GM12878 (cell line): ENCODE measurements at regions not wholly inside any gene's neighbourhood (a gene's known extent, or its start where the extent isn't known, plus 50 kb on each side); places are given as distances from the start of the nearest gene placed in this dataset.

Experiments
- ATAC-seq: fragments of 200-7000 bp; cut with Tn5 transposase; 3 replicates; pipeline ENCODE4 v1.9.1; 2020; ENCODE audit warnings: mild to moderate bottlenecking, moderate library complexity
- BruUV-seq: library from RNA; stranded (reverse); fragments of 400-500 nt; replicated peaks from 2 replicates; lab custom pipeline; 2021; lab: Mats Ljungman, UMichigan
- CTCF ChIA-PET: fragments of 300-600 bp; sonication (Branson Sonifier 250); formaldehyde crosslinking; extraction: SDS; loops from one replicate; lab custom pipeline; 2021; ENCODE audit warnings: inconsistent platforms; lab: Yijun Ruan, JAX
- POLR2A ChIA-PET: fragments of 350-600 bp; formaldehyde crosslinking; extraction: SDS; loops from one replicate; lab custom pipeline; 2021; ENCODE audit warnings: inconsistent platforms; lab: Charles Lee
- RAD21 ChIA-PET: fragments of 300-600 bp; sonication (Branson Sonifier 250); formaldehyde crosslinking; loops from one replicate; lab custom pipeline; 2023; ENCODE audit warnings: antibody characterized with exemption; ENCODE audit not compliant: unreplicated experiment; lab: Charles Lee
- SMC1A ChIA-PET: fragments of 300-600 bp; sonication (Branson Sonifier 250); formaldehyde crosslinking; loops from one replicate; lab custom pipeline; 2023; ENCODE audit not compliant: unreplicated experiment, uncharacterized antibody; lab: Charles Lee
- DNase-seq: peaks from one replicate; pipeline ENCODE4 v3.0.0-alpha.2; 2011; ENCODE audit warnings: low read depth, low spot score
- FAIRE-seq: peaks from 3 replicates; lab custom pipeline; 2011; peaks lifted over from hg19 to GRCh38; lab: Jason Lieb, UNC
- H2AFZ ChIP-seq: 2 replicates; pipeline ENCODE4 v1.6.0; 2011; ENCODE audit warnings: low read depth, low read length, control low read depth; ENCODE audit not compliant: control insufficient read depth
- H3K27ac ChIP-seq: 2 replicates; pipeline ENCODE4 v1.5.1; 2011; ENCODE audit warnings: control low read depth; ENCODE audit not compliant: control insufficient read depth, insufficient read depth
- H3K27me3 ChIP-seq, 2 experiments: replicated peaks in 1 of 2; 2 replicates each; pipeline versions ENCODE4 v1.6.0 to v1.6.1; 2011; ENCODE audit warnings: low read length in 1 of 2; ENCODE audit not compliant: control insufficient read depth in 2 of 2, insufficient read depth in 2 of 2
- H3K36me3 ChIP-seq, 2 experiments: 2 replicates each; pipeline ENCODE4 v1.5.1; 2011; ENCODE audit warnings: low read length in 1 of 2; ENCODE audit not compliant: control insufficient read depth in 2 of 2, insufficient read depth in 2 of 2
- H3K4me1 ChIP-seq: 2 replicates; pipeline ENCODE4 v1.6.1; 2011; ENCODE audit warnings: mild to moderate bottlenecking, low read length, moderate library complexity, mixed read lengths; ENCODE audit not compliant: control insufficient read depth, insufficient read depth
- H3K4me2 ChIP-seq: 2 replicates; pipeline ENCODE4 v1.6.0; 2011; ENCODE audit warnings: control low read depth; ENCODE audit not compliant: control insufficient read depth, insufficient read depth
- H3K4me3 ChIP-seq: fragments of 200-600 bp; sonication (generic); 2 replicates; pipeline ENCODE4 v1.5.1; 2016
- H3K79me2 ChIP-seq: 2 replicates; pipeline ENCODE4 v1.6.0; 2011; ENCODE audit warnings: low read length; ENCODE audit not compliant: control insufficient read depth, insufficient read depth
- H3K9ac ChIP-seq: 2 replicates; pipeline ENCODE4 v1.8.0; 2011; ENCODE audit warnings: low read length, control low read depth, mixed read lengths; ENCODE audit not compliant: control insufficient read depth, insufficient read depth
- H3K9me3 ChIP-seq: replicated peaks from 3 replicates; pipeline ENCODE4 v1.5.1; 2011; ENCODE audit warnings: mild to moderate bottlenecking, low read length; ENCODE audit not compliant: control insufficient read depth, insufficient read depth
- H4K20me1 ChIP-seq: 2 replicates; pipeline ENCODE4 v1.6.0; 2011; ENCODE audit not compliant: control insufficient read depth, insufficient read depth
- BCLAF1 ChIP-seq: fragments of 450-650 bp; IDR thresholded peaks from 2 replicates; pipeline ENCODE4 v1.6.1; 2017; ENCODE audit warnings: antibody characterized with exemption, mild to moderate bottlenecking, moderate library complexity
- MTA2 ChIP-seq: fragments of 450-650 bp; IDR thresholded peaks from 2 replicates; pipeline ENCODE4 v1.6.1; 2016; ENCODE audit warnings: low read depth, mild to moderate bottlenecking, moderate library complexity
- PAX5 ChIP-seq: IDR thresholded peaks from 2 replicates; pipeline ENCODE4 v1.6.1; 2011; ENCODE audit warnings: low read depth, low read length, borderline replicate concordance
- PML ChIP-seq: IDR thresholded peaks from 2 replicates; pipeline ENCODE4 v1.6.1; 2012; ENCODE audit warnings: low read length, inconsistent platforms
- SIN3A ChIP-seq: IDR thresholded peaks from 2 replicates; pipeline ENCODE4 v1.6.1; 2012; ENCODE audit warnings: low read depth, low read length, improper control_type of control experiment
- TCF3 ChIP-seq: IDR thresholded peaks from 2 replicates; pipeline ENCODE4 v1.6.1; 2012; ENCODE audit warnings: low read depth, mild to moderate bottlenecking, low read length, borderline replicate concordance; ENCODE audit not compliant: insufficient read depth
- ZSCAN29 ChIP-seq: fragments of 450-650 bp; IDR thresholded peaks from 2 replicates; pipeline ENCODE4 v1.6.1; 2017; ENCODE audit warnings: mild to moderate bottlenecking, moderate library complexity
- WGBS: methylation state at CpG from one replicate; pipeline ENCODE4 v1.1.6; 2016; ENCODE audit warnings: low lambda C conversion rate; ENCODE audit not compliant: insufficient replicate concordance, insufficient coverage; ENCODE audit errors: missing lambda C conversion rate; 5-methylcytosine and 5-hydroxymethylcytosine counted together
- in situ Hi-C: fragments of 300-500 bp; cut with MboI; formaldehyde crosslinking; loops from 9 replicates; pipeline ENCODE4 v1.14.3; 2018; ENCODE audit warnings: mixed read lengths
- intact Hi-C: fragments of 100-400 bp; cut with micrococcal nuclease; formaldehyde crosslinking; loops from one replicate; pipeline ENCODE4 v1.14.2; 2022; ENCODE audit not compliant: unreplicated experiment
- TF ChIP-seq, protein P1 (sequence below): IDR thresholded peaks from 2 replicates; pipeline ENCODE4 v1.6.1; 2012; ENCODE audit warnings: low read length, inconsistent platforms

DNA sequence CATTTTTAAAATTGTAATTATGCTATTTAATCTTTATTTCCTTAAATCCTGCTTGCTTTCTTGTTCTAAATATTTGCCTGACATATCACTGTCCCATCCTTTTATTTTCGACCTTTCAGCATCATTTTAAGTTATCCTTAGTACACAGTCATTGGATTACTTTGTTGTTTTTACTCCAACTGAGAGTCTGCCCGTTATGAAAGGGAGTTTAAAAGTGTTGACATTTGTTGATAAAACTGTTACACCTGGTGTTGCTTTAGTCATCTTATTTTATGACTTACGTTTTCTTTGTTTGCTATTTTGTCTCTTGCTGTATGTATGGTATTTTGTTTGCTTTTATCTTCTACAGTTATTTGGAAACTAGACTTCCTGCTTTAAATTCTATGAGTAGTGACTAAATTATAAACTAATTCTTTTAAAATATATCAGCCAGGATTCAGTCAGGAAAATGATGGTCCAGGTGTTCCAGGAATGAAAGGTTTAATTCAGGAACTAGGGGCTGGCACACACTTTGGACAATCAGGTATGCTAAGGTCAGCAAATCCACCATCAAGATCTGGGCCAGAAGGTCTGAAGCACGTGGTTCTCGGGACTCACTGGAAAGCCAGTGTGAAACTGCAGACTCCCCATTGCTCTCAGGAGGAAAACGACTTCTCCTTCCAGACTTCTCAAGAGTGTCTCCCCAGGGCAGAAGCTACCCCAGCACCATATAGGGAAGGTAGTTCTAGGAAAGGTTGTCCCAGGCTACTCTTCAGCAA, 86.0 kb downstream of the RASSF10 start:
- H3K27ac ChIP-seq, result no peak overlapping the region
- no TSS peak for BruUV-seq
- FAIRE-seq (no peak), ATAC-seq (no peak), DNase-seq (no peak)
- WGBS, result under 1% methylated on average over 6 of the region's 6 CpGs
- CTCF ChIA-PET, result no interaction called here
- in situ Hi-C loops (no loop called here), intact Hi-C loops (no loop called here)
- RAD21 ChIA-PET, result no interaction called here
- TF ChIP-seq PML (no peak), BCLAF1 (no peak), SIN3A (no peak), ZSCAN29 (no peak), TCF3 (no peak), PAX5 (no peak), MTA2 (no peak)
- TF ChIP-seq, protein P1, sequence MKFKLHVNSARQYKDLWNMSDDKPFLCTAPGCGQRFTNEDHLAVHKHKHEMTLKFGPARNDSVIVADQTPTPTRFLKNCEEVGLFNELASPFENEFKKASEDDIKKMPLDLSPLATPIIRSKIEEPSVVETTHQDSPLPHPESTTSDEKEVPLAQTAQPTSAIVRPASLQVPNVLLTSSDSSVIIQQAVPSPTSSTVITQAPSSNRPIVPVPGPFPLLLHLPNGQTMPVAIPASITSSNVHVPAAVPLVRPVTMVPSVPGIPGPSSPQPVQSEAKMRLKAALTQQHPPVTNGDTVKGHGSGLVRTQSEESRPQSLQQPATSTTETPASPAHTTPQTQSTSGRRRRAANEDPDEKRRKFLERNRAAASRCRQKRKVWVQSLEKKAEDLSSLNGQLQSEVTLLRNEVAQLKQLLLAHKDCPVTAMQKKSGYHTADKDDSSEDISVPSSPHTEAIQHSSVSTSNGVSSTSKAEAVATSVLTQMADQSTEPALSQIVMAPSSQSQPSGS, result no peak
- H3K4me3 ChIP-seq, result no peak overlapping the region
- H3K9me3 ChIP-seq, result no peaks in the 10 kb centered on the region; the same call in 2 of the 3 replicates
- POLR2A ChIA-PET, result no interaction called here
- no peaks in the 10 kb centered on the region for H3K79me2 ChIP-seq
- no peak overlapping the region for H3K9ac ChIP-seq
- SMC1A ChIA-PET, result interaction anchor here (1.6 to 2.3 kb wide), 2 partner anchors 11 to 39 kb away, joined by 3 to 7 read pairs; no protein-coding TSS in a partner anchor
- H3K4me2 ChIP-seq, result no peak overlapping the region
- no peaks in the 10 kb centered on the region for H4K20me1 ChIP-seq
- no peak overlapping the region for H2AFZ ChIP-seq
- no peaks in the 10 kb centered on the region for H3K36me3 ChIP-seq
- no peaks in the 10 kb centered on the region for H3K27me3 ChIP-seq
- H3K4me1 ChIP-seq, result no peaks in the 10 kb centered on the region
